K562 (cell line): ENCODE measurements at regions not wholly inside any gene's neighbourhood (a gene's known extent, or its start where the extent isn't known, plus 50 kb on each side); places are given as distances from the start of the nearest gene placed in this dataset.

Experiments
- ATAC-seq: fragments of 200-7000 bp; cut with Tn5 transposase; 3 replicates; pipeline ENCODE4 v1.9.1; 2020; ENCODE audit warnings: moderate library complexity
- BruUV-seq: library from RNA; stranded (reverse); fragments of 400-500 nt; replicated peaks from 2 replicates; lab custom pipeline; 2021; lab: Mats Ljungman, UMichigan
- CTCF ChIA-PET: fragments of 300-600 bp; formaldehyde crosslinking; extraction: SDS; loops from one replicate; lab custom pipeline; 2021; ENCODE audit warnings: low intra/inter-chr PET ratio; lab: Yijun Ruan, JAX
- POLR2A ChIA-PET: fragments of 300-600, 350-650 bp; sonication (Branson Sonifier 250); formaldehyde crosslinking; extraction: SDS; loops from one replicate; lab custom pipeline; 2021; ENCODE audit warnings: antibody characterized with exemption, inconsistent platforms; lab: Yijun Ruan, JAX
- DNase-seq, 4 experiments: peaks; one replicate each; pipeline versions ENCODE4 v3.0.0 to v3.0.0-alpha.2; 2011 to 2018; ENCODE audit warnings: low spot score in 3 of 4, mixed read lengths in 3 of 4; ENCODE audit errors: extremely low read depth in 1 of 4
- FAIRE-seq: peaks from 2 replicates; lab custom pipeline; 2011; peaks lifted over from hg19 to GRCh38; lab: Jason Lieb, UNC
- H2AFZ ChIP-seq: 2 replicates; pipeline ENCODE4 v1.6.0; 2011; ENCODE audit warnings: low read depth, low read length, control low read depth, inconsistent platforms
- H3K27ac ChIP-seq: fragments of 200-600 bp; 3 replicates; pipeline ENCODE4 v1.8.0; 2011; ENCODE audit warnings: low read depth, mild to moderate bottlenecking, control low read depth, inconsistent platforms, low read length, moderate library complexity, mixed read lengths; ENCODE audit errors: extremely low read depth
- H3K27me3 ChIP-seq, 2 experiments: fragments of 300-600 bp in 1 of 2; 2 replicates in 1 of 2; 3 replicates in 1 of 2; pipeline versions ENCODE4 v1.6.0 to v1.8.0; 2011; ENCODE audit warnings: inconsistent platforms in 2 of 2, low read length in 2 of 2, mild to moderate bottlenecking in 1 of 2, mixed read lengths in 1 of 2, moderate library complexity in 1 of 2; ENCODE audit not compliant: control insufficient read depth in 2 of 2, insufficient read depth in 2 of 2
- H3K36me3 ChIP-seq: fragments of 300-600 bp; 3 replicates; pipeline ENCODE4 v1.8.0; 2011; ENCODE audit warnings: mild to moderate bottlenecking, low read length, inconsistent platforms; ENCODE audit not compliant: control insufficient read depth, insufficient read depth
- H3K4me1 ChIP-seq, 2 experiments: fragments of 200-600 bp in 1 of 2; replicated peaks in 1 of 2; 2 replicates in 1 of 2; 3 replicates in 1 of 2; pipeline versions ENCODE4 v1.5.1 to v1.8.0; 2011; ENCODE audit warnings: inconsistent platforms in 2 of 2, low read length in 2 of 2, mild to moderate bottlenecking in 1 of 2, mixed read lengths in 1 of 2, moderate library complexity in 1 of 2; ENCODE audit not compliant: control insufficient read depth in 2 of 2, insufficient read depth in 2 of 2
- H3K4me2 ChIP-seq: 2 replicates; pipeline ENCODE4 v1.6.1; 2011; ENCODE audit warnings: low read length, control low read depth, inconsistent platforms, mixed read lengths; ENCODE audit not compliant: insufficient read depth
- H3K4me3 ChIP-seq: fragments of 200-600 bp; sonication (generic), shearing (Covaris generic); 2 replicates; pipeline ENCODE4 v1.5.1; 2016; ENCODE audit warnings: control low read depth, inconsistent platforms
- H3K79me2 ChIP-seq: fragments of 200-600 bp; 3 replicates; pipeline ENCODE4 v1.8.0; 2011; ENCODE audit warnings: low read length, inconsistent platforms; ENCODE audit not compliant: control insufficient read depth, insufficient read depth
- H3K9ac ChIP-seq, 2 experiments: 2 replicates each; pipeline versions ENCODE4 v1.6.0 to v1.6.1; 2011; ENCODE audit warnings: low read depth in 2 of 2, low read length in 2 of 2, control low read depth in 1 of 2, inconsistent platforms in 1 of 2, mild to moderate bottlenecking in 1 of 2, mixed read lengths in 1 of 2; ENCODE audit not compliant: insufficient read depth in 1 of 2
- H3K9me1 ChIP-seq: one replicate; pipeline ENCODE4 v1.6.0; 2011; ENCODE audit warnings: inconsistent platforms, mild to moderate bottlenecking, low read length, moderate library complexity; ENCODE audit not compliant: control insufficient read depth, insufficient read depth
- H3K9me3 ChIP-seq: replicated peaks from 2 replicates; pipeline ENCODE4 v1.5.1; 2011; ENCODE audit warnings: low read depth, low read length, inconsistent platforms; ENCODE audit not compliant: control insufficient read depth, insufficient read depth
- H4K20me1 ChIP-seq: replicated peaks from 2 replicates; pipeline ENCODE4 v1.6.1; 2011; ENCODE audit warnings: low read length, inconsistent platforms, mixed read lengths; ENCODE audit not compliant: control insufficient read depth, insufficient read depth
- CBX8 ChIP-seq: fragments of 200-600 bp; sonication (generic); IDR thresholded peaks from 2 replicates; pipeline ENCODE4 v1.6.1; 2012; ENCODE audit warnings: borderline replicate concordance, mixed run types, low read depth, mild to moderate bottlenecking, moderate library complexity, mixed read lengths, low read length, control low read depth, inconsistent platforms; ENCODE audit not compliant: poor library complexity, severe bottlenecking; ENCODE audit errors: extremely low read depth
- COPS2 ChIP-seq: fragments of 450-650 bp; conservative IDR thresholded peaks from 2 replicates; pipeline ENCODE4 v1.6.1; 2016; ENCODE audit warnings: mild to moderate bottlenecking, moderate library complexity
- EWSR1 ChIP-seq: fragments of 450-650 bp; IDR thresholded peaks from 2 replicates; pipeline ENCODE4 v1.6.1; 2018; ENCODE audit warnings: borderline replicate concordance, mild to moderate bottlenecking, low read depth, moderate library complexity; ENCODE audit not compliant: partially characterized antibody
- EZH2 ChIP-seq: IDR thresholded peaks from 2 replicates; pipeline ENCODE4 v1.6.1; 2012; ENCODE audit warnings: low read depth, mild to moderate bottlenecking, inconsistent platforms, low read length, borderline replicate concordance
- IRF1 ChIP-seq: sonication (generic); formaldehyde crosslinking; IDR thresholded peaks from 2 replicates; pipeline ENCODE4 v1.8.0; 2022; ENCODE audit warnings: missing genetic modification reagents, mild to moderate bottlenecking, borderline replicate concordance
- PML ChIP-seq: IDR thresholded peaks from 2 replicates; pipeline ENCODE4 v1.6.1; 2012; ENCODE audit warnings: low read length, inconsistent platforms
- PTRF ChIP-seq: fragments of 450-650 bp; IDR thresholded peaks from 2 replicates; pipeline ENCODE4 v1.6.1; 2016; ENCODE audit warnings: mild to moderate bottlenecking, missing genetic modification characterization, missing compliant biosample characterization
- RBM34 ChIP-seq: fragments of 200-400 bp; formaldehyde crosslinking; IDR thresholded peaks from 2 replicates; pipeline ENCODE4 v1.6.1; 2018; ENCODE audit warnings: low read length, borderline replicate concordance; ENCODE audit not compliant: insufficient read depth
- TGIF2 ChIP-seq: sonication (generic); formaldehyde crosslinking; IDR thresholded peaks from 2 replicates; pipeline ENCODE4 v1.8.1; 2022; ENCODE audit warnings: mild to moderate bottlenecking, missing genetic modification reagents, moderate library complexity
- ZMIZ1 ChIP-seq, 2 experiments: fragments of 150-350 bp in 1 of 2; IDR thresholded peaks; 2 replicates each; pipeline ENCODE4 v1.6.1; 2012 to 2016; ENCODE audit warnings: low read depth in 2 of 2, low read length in 2 of 2, mild to moderate bottlenecking in 1 of 2, moderate library complexity in 1 of 2
- ZNF79 ChIP-seq: fragments of 250-450 bp; sonication (Bioruptor Pico); IDR thresholded peaks from 2 replicates; pipeline ENCODE4 v1.4.0; 2020; ENCODE audit warnings: low read depth, mild to moderate bottlenecking, moderate library complexity
- WGBS: fragments of 100-300 bp; shearing (Covaris generic); methylation state at CpG from one replicate; pipeline ENCODE4 v1.1.6; 2016; ENCODE audit warnings: low coverage, mixed read lengths; ENCODE audit not compliant: insufficient coverage; ENCODE audit errors: missing lambda C conversion rate; 5-methylcytosine and 5-hydroxymethylcytosine counted together
- in situ Hi-C: fragments of 300-500 bp; cut with MboI; formaldehyde crosslinking; loops from 4 replicates; pipeline ENCODE4 v1.15.0; 2018; ENCODE audit warnings: inconsistent platforms, mixed read lengths
- intact Hi-C: fragments of 100-400 bp; cut with micrococcal nuclease; formaldehyde crosslinking; loops from 2 replicates; pipeline ENCODE4 v1.14.2; 2022

GRCh38 chr14:97536421-97536820 is 739.2 kb downstream of the VRK1 start:
- no peak overlapping the region for H2AFZ ChIP-seq
- no peaks in the 10 kb centered on the region for H3K36me3 ChIP-seq
- H4K20me1 ChIP-seq: no peaks in the 10 kb centered on the region
- H3K27ac ChIP-seq: no peak overlapping the region
- no peak overlapping the region for H3K4me2 ChIP-seq
- H3K79me2 ChIP-seq: no peaks in the 10 kb centered on the region
- H3K27me3 ChIP-seq: no peaks in the 10 kb centered on the region
- no peaks in the 10 kb centered on the region for H3K9me1 ChIP-seq
- no peaks in the 10 kb centered on the region for H3K9me3 ChIP-seq
- TF ChIP-seq COPS2: no peak
- DNase-seq (no peak), FAIRE-seq (no peak), ATAC-seq (no peak)
- in situ Hi-C loops (no loop called here), intact Hi-C loops (no loop called here)
- H3K4me3 ChIP-seq: no peak overlapping the region
- ChIA-PET POLR2A (no interaction called here), CTCF (no interaction called here)
- 3% methylated on average over 4 of the region's 4 CpGs for WGBS
- no peaks in the 10 kb centered on the region for H3K4me1 ChIP-seq
- BruUV-seq: no TSS peak
- H3K9ac ChIP-seq: no peak overlapping the region

GRCh38 chr14:97538749-97539410 is 741.7 kb downstream of the VRK1 start:
- Histone ChIP-seq H3K4me1 (no peaks in the 10 kb centered on the region), H2AFZ (no peak overlapping the region), H3K79me2 (no peaks in the 10 kb centered on the region), H3K36me3 (no peaks in the 10 kb centered on the region), H3K4me3 (no peak overlapping the region), H4K20me1 (no peaks in the 10 kb centered on the region), H3K27ac (no peak overlapping the region), H3K4me2 (no peak overlapping the region), H3K9me3 (no peaks in the 10 kb centered on the region), H3K9me1 (no peaks in the 10 kb centered on the region), H3K9ac (no peak overlapping the region), H3K27me3 (no peaks in the 10 kb centered on the region)
- no TSS peak for BruUV-seq
- intact Hi-C loops: no loop called here
- ChIA-PET POLR2A (no interaction called here), CTCF (no interaction called here)
- WGBS: 0% methylated on average over 6 of the region's 10 CpGs
- in situ Hi-C loops: no loop called here
- DNase-seq (no peak), ATAC-seq (no peak), FAIRE-seq (no peak)
- no peak for TF ChIP-seq CBX8
- no peak for TF ChIP-seq ZMIZ1 (IDR thresholded peaks at IDR 0.05; ENCODE audit: low read depth in 2 of 2, low read length in 2 of 2)
- TF ChIP-seq RBM34: no peak
- TF ChIP-seq EWSR1: no peak
- TF ChIP-seq PTRF: no peak
- TF ChIP-seq TGIF2 (CRISPR knock-in tag): no peak
- TF ChIP-seq ZNF79 (CRISPR knock-in tag): no peak
- TF ChIP-seq EZH2: no peak
- no peak for TF ChIP-seq IRF1
- no peak for TF ChIP-seq PML
